CD4-positive, alpha-beta memory T cell (primary cell): ENCODE measurements at regions not wholly inside any gene's neighbourhood (a gene's known extent, or its start where the extent isn't known, plus 50 kb on each side); places are given as distances from the start of the nearest gene placed in this dataset.

Experiments
- CTCF ChIA-PET: fragments of 350-600 bp; sonication (Branson Sonifier 250); formaldehyde crosslinking; loops from one replicate; lab custom pipeline; 2021; ENCODE audit warnings: inconsistent platforms; ENCODE audit not compliant: partially characterized antibody; lab: Charles Lee
- POLR2A ChIA-PET: fragments of 350-600 bp; sonication (Branson Sonifier 250); formaldehyde crosslinking; loops from one replicate; lab custom pipeline; 2021; ENCODE audit not compliant: partially characterized antibody; lab: Charles Lee
- DNase-seq, 5 donors: peaks; one replicate each; pipeline versions ENCODE4 v3.0.0 to v3.0.0-alpha.2; 2020 to 2022; ENCODE audit warnings: mixed read lengths in 1 of 5
- H3K27ac ChIP-seq: one replicate; pipeline ENCODE4 v1.7.0; 2013; ENCODE audit warnings: low read depth, low read length
- H3K27me3 ChIP-seq: 2 replicates; pipeline ENCODE4 v1.7.0; 2013; ENCODE audit warnings: mild to moderate bottlenecking, low read length, moderate library complexity; ENCODE audit not compliant: insufficient read depth
- H3K36me3 ChIP-seq: 2 replicates; pipeline ENCODE4 v1.7.0; 2013; ENCODE audit warnings: mild to moderate bottlenecking, low read length, moderate library complexity; ENCODE audit not compliant: insufficient read depth
- H3K4me1 ChIP-seq: 2 replicates; pipeline ENCODE4 v1.7.0; 2013; ENCODE audit warnings: mild to moderate bottlenecking, low read length, moderate library complexity; ENCODE audit not compliant: insufficient read depth
- H3K4me3 ChIP-seq, 2 donors: one replicate each; pipeline ENCODE4 v1.7.0; 2013; ENCODE audit warnings: low read length in 2 of 2, mild to moderate bottlenecking in 1 of 2
- H3K9me3 ChIP-seq, 2 donors: one replicate each; pipeline ENCODE4 v1.7.0; 2013; ENCODE audit warnings: low read length in 2 of 2, control low read depth in 1 of 2; ENCODE audit not compliant: control insufficient read depth in 1 of 2
- H3K27ac Mint-ChIP-seq, 7 donors: one replicate each; pipeline ENCODE4 v1.8.0; 2020 to 2021; ENCODE audit warnings: mixed read lengths in 7 of 7, mild to moderate bottlenecking in 6 of 7, inconsistent platforms in 3 of 7, moderate library complexity in 3 of 7
- H3K27me3 Mint-ChIP-seq, 2 donors: one replicate each; pipeline ENCODE4 v1.8.0; 2020 to 2021; ENCODE audit warnings: mixed read lengths in 2 of 2
- H3K36me3 Mint-ChIP-seq, 2 donors: one replicate each; pipeline ENCODE4 v1.8.0; 2020 to 2021; ENCODE audit warnings: mixed read lengths in 2 of 2, inconsistent platforms in 1 of 2, mild to moderate bottlenecking in 1 of 2
- H3K4me1 Mint-ChIP-seq, 4 donors: one replicate each; pipeline ENCODE4 v1.8.0; 2020 to 2021; ENCODE audit warnings: mixed read lengths in 4 of 4, mild to moderate bottlenecking in 1 of 4
- H3K4me3 Mint-ChIP-seq, 8 donors: one replicate each; pipeline ENCODE4 v1.8.0; 2020 to 2021; ENCODE audit warnings: mixed read lengths in 8 of 8, mild to moderate bottlenecking in 7 of 8, moderate library complexity in 6 of 8, inconsistent platforms in 3 of 8
- H3K9me3 Mint-ChIP-seq, 8 donors: one replicate each; pipeline ENCODE4 v1.8.0; 2020 to 2021; ENCODE audit warnings: mixed read lengths in 8 of 8, mild to moderate bottlenecking in 5 of 8, inconsistent platforms in 3 of 8, moderate library complexity in 1 of 8
- intact Hi-C: fragments of 100-400 bp; cut with micrococcal nuclease; formaldehyde crosslinking; loops from one replicate; pipeline ENCODE4 v1.15.1; 2023

GRCh38 chr3:144237351-144237750 is 265.7 kb downstream of the DIPK2A start:
- no peaks in the 10 kb centered on the region for H3K27me3 Mint-ChIP-seq
- H3K4me1 Mint-ChIP-seq = no peaks in the 10 kb centered on the region
- intact Hi-C loops = no loop called here
- POLR2A ChIA-PET = no interaction called here
- Histone ChIP-seq H3K4me3 (no peak overlapping the region), H3K9me3 (no peaks in the 10 kb centered on the region), H3K27ac (no peak overlapping the region), H3K4me1 (no peaks in the 10 kb centered on the region), H3K36me3 (no peaks in the 10 kb centered on the region), H3K27me3 (no peaks in the 10 kb centered on the region)
- H3K36me3 Mint-ChIP-seq = no peaks in the 10 kb centered on the region
- CTCF ChIA-PET = no interaction called here
- DNase-seq = no peak
- H3K4me3 Mint-ChIP-seq = no peak overlapping the region
- no peak overlapping the region for H3K27ac Mint-ChIP-seq
- peaks cover 0 to 9% (median 0%) of the 10 kb centered on the region in 8 donors for H3K9me3 Mint-ChIP-seq

- DNase-seq = no peak
- H3K4me1 ChIP-seq = no peaks in the 10 kb centered on the region
- H3K36me3 ChIP-seq = no peaks in the 10 kb centered on the region
- intact Hi-C loops = no loop called here
- no peaks in the 10 kb centered on the region for H3K9me3 ChIP-seq
- POLR2A ChIA-PET = no interaction called here
- Mint-ChIP-seq H3K27me3 (no peaks in the 10 kb centered on the region), H3K36me3 (no peaks in the 10 kb centered on the region), H3K9me3 (peaks cover 0 to 11% (median 0%) of the 10 kb centered on the region in 8 donors), H3K27ac (no peak overlapping the region), H3K4me3 (no peak overlapping the region), H3K4me1 (no peaks in the 10 kb centered on the region)
- no peak overlapping the region for H3K4me3 ChIP-seq
- CTCF ChIA-PET = no interaction called here
- no peak overlapping the region for H3K27ac ChIP-seq
- H3K27me3 ChIP-seq = no peaks in the 10 kb centered on the region
These were observed 269.8 kb downstream of the DIPK2A start for GRCh38 chr3:144241404-144241803.

- Mint-ChIP-seq H3K4me1 (no peaks in the 10 kb centered on the region), H3K27ac (no peak overlapping the region), H3K27me3 (no peaks in the 10 kb centered on the region), H3K36me3 (no peaks in the 10 kb centered on the region), H3K9me3 (peaks cover 0 to 4% (median 0%) of the 10 kb centered on the region in 8 donors), H3K4me3 (no peak overlapping the region)
- Histone ChIP-seq H3K9me3 (no peaks in the 10 kb centered on the region), H3K4me3 (no peak overlapping the region), H3K27me3 (no peaks in the 10 kb centered on the region), H3K36me3 (no peaks in the 10 kb centered on the region), H3K27ac (no peak overlapping the region), H3K4me1 (no peaks in the 10 kb centered on the region)
- ChIA-PET POLR2A (no interaction called here), CTCF (no interaction called here)
- DNase-seq = no peak
- intact Hi-C loops = no loop called here
These were observed 271.1 kb downstream of the DIPK2A start for GRCh38 chr3:144242747-144243146.

GRCh38 chr3:144244662-144245061 is 273.0 kb downstream of the DIPK2A start:
- no peak overlapping the region for H3K4me3 Mint-ChIP-seq
- Histone ChIP-seq H3K27me3 (no peaks in the 10 kb centered on the region), H3K27ac (no peak overlapping the region), H3K4me3 (no peak overlapping the region), H3K36me3 (no peaks in the 10 kb centered on the region), H3K9me3 (no peaks in the 10 kb centered on the region), H3K4me1 (no peaks in the 10 kb centered on the region)
- H3K27ac Mint-ChIP-seq = no peak overlapping the region
- H3K9me3 Mint-ChIP-seq = peaks cover 0 to 4% (median 0%) of the 10 kb centered on the region in 8 donors
- ChIA-PET POLR2A (no interaction called here), CTCF (no interaction called here)
- H3K27me3 Mint-ChIP-seq = no peaks in the 10 kb centered on the region
- intact Hi-C loops = no loop called here
- DNase-seq = no peak
- no peaks in the 10 kb centered on the region for H3K36me3 Mint-ChIP-seq
- no peaks in the 10 kb centered on the region for H3K4me1 Mint-ChIP-seq

- H3K9me3 Mint-ChIP-seq = peaks cover 0 to 5% (median 0%) of the 10 kb centered on the region in 8 donors
- Histone ChIP-seq H3K36me3 (no peaks in the 10 kb centered on the region), H3K27me3 (no peaks in the 10 kb centered on the region), H3K27ac (no peak overlapping the region), H3K4me3 (no peak overlapping the region), H3K4me1 (no peaks in the 10 kb centered on the region), H3K9me3 (no peaks in the 10 kb centered on the region)
- no peak overlapping the region for H3K27ac Mint-ChIP-seq
- H3K4me3 Mint-ChIP-seq = no peak overlapping the region
- ChIA-PET CTCF (no interaction called here), POLR2A (no interaction called here)
- no peak for DNase-seq
- peaks cover 0 to 3% of the 10 kb centered on the region in 2 donors for H3K27me3 Mint-ChIP-seq
- H3K36me3 Mint-ChIP-seq = no peaks in the 10 kb centered on the region
- H3K4me1 Mint-ChIP-seq = peaks cover 0 to 2% (median 0%) of the 10 kb centered on the region in 4 donors
- intact Hi-C loops = no loop called here
These were observed 281.3 kb downstream of the DIPK2A start for GRCh38 chr3:144252896-144253295.

- H3K27ac ChIP-seq = no peak overlapping the region
- peaks cover 0 to 2% (median 0%) of the 10 kb centered on the region in 4 donors for H3K4me1 Mint-ChIP-seq
- no peaks in the 10 kb centered on the region for H3K4me1 ChIP-seq
- no peak for DNase-seq
- H3K36me3 ChIP-seq = no peaks in the 10 kb centered on the region
- no peaks in the 10 kb centered on the region for H3K27me3 ChIP-seq
- H3K36me3 Mint-ChIP-seq = no peaks in the 10 kb centered on the region
- H3K27ac Mint-ChIP-seq = no peak overlapping the region
- CTCF ChIA-PET = no interaction called here
- H3K9me3 Mint-ChIP-seq = peaks cover 0 to 10% (median 0%) of the 10 kb centered on the region in 8 donors
- intact Hi-C loops = no loop called here
- H3K4me3 Mint-ChIP-seq = no peak overlapping the region
- H3K4me3 ChIP-seq = no peak overlapping the region
- POLR2A ChIA-PET = no interaction called here
- peaks cover 0 to 1% of the 10 kb centered on the region in 2 donors for H3K27me3 Mint-ChIP-seq
- H3K9me3 ChIP-seq = no peaks in the 10 kb centered on the region
These were observed 285.8 kb downstream of the DIPK2A start for GRCh38 chr3:144257381-144257780.

GRCh38 chr3:144259267-144259666 is 287.6 kb downstream of the DIPK2A start:
- Histone ChIP-seq H3K4me3 (no peak overlapping the region), H3K4me1 (no peaks in the 10 kb centered on the region), H3K27ac (no peak overlapping the region), H3K36me3 (no peaks in the 10 kb centered on the region), H3K27me3 (no peaks in the 10 kb centered on the region), H3K9me3 (no peaks in the 10 kb centered on the region)
- DNase-seq = no peak
- intact Hi-C loops = no loop called here
- peaks cover 0 to 2% (median 0%) of the 10 kb centered on the region in 4 donors for H3K4me1 Mint-ChIP-seq
- POLR2A ChIA-PET = no interaction called here
- peaks cover 0 to 8% (median 0%) of the 10 kb centered on the region in 8 donors for H3K9me3 Mint-ChIP-seq
- CTCF ChIA-PET = no interaction called here
- no peaks in the 10 kb centered on the region for H3K27me3 Mint-ChIP-seq
- H3K36me3 Mint-ChIP-seq = no peaks in the 10 kb centered on the region
- no peak overlapping the region for H3K4me3 Mint-ChIP-seq
- no peak overlapping the region for H3K27ac Mint-ChIP-seq

GRCh38 chr3:144263706-144264105 is 292.1 kb downstream of the DIPK2A start:
- Histone ChIP-seq H3K27me3 (no peaks in the 10 kb centered on the region), H3K9me3 (no peaks in the 10 kb centered on the region), H3K4me1 (no peaks in the 10 kb centered on the region), H3K4me3 (no peak overlapping the region), H3K36me3 (no peaks in the 10 kb centered on the region), H3K27ac (no peak overlapping the region)
- Mint-ChIP-seq H3K4me1 (no peaks in the 10 kb centered on the region), H3K36me3 (no peaks in the 10 kb centered on the region), H3K27me3 (no peaks in the 10 kb centered on the region), H3K4me3 (no peak overlapping the region), H3K9me3 (peaks cover 0 to 8% (median 0%) of the 10 kb centered on the region in 8 donors), H3K27ac (no peak overlapping the region)
- intact Hi-C loops = no loop called here
- CTCF ChIA-PET = no interaction called here
- DNase-seq = no peak
- POLR2A ChIA-PET = no interaction called here
